ENCODE measurements at regions not wholly inside any gene's neighbourhood (a gene's known extent, or its start where the extent isn't known, plus 50 kb on each side); places are given as distances from the start of the nearest gene placed in this dataset.

GRCh38 chr12:90021795-90022440, 313.3 kb upstream of the ATP2B1 start:
- intact Hi-C loops (cut with micrococcal nuclease; ENCODE audit: unreplicated experiment) (no loop called here), in situ Hi-C loops (cut with MboI) (no loop called here)
- POLR2A ChIA-PET, result no interaction called here
- Histone ChIP-seq H3K9ac (ENCODE audit: control insufficient read depth, insufficient read depth, low read length) (no peak overlapping the region), H3K36me3 (ENCODE audit: control insufficient read depth in 2 of 2, insufficient read depth in 2 of 2, low read length in 1 of 2) (no peaks in the 10 kb centered on the region), H3K4me2 (ENCODE audit: control insufficient read depth, insufficient read depth) (no peak overlapping the region), H2AFZ (ENCODE audit: control insufficient read depth, low read depth, low read length) (no peak overlapping the region), H3K79me2 (ENCODE audit: control insufficient read depth, insufficient read depth, low read length) (no peaks in the 10 kb centered on the region), H3K4me1 (ENCODE audit: control insufficient read depth, insufficient read depth, low read length) (no peaks in the 10 kb centered on the region), H3K27ac (ENCODE audit: control insufficient read depth, insufficient read depth) (no peak overlapping the region), H3K9me3 (replicated peaks; ENCODE audit: control insufficient read depth, insufficient read depth, low read length) (no peaks in the 10 kb centered on the region), H3K27me3 (replicated peaks in 1 of 2; ENCODE audit: control insufficient read depth in 2 of 2, insufficient read depth in 2 of 2, low read length in 1 of 2) (no peaks in the 10 kb centered on the region), H3K4me3 (no peak overlapping the region), H4K20me1 (ENCODE audit: control insufficient read depth, insufficient read depth) (no peaks in the 10 kb centered on the region)
- TF ChIP-seq MTA3 (IDR thresholded peaks at IDR 0.05; ENCODE audit: borderline replicate concordance, low read length) (no peak), HDAC6 (IDR thresholded peaks at IDR 0.05; ENCODE audit: unreplicated experiment) (no peak), ZNF207 (IDR thresholded peaks at IDR 0.05; ENCODE audit: borderline replicate concordance) (no peak), NFYA (IDR thresholded peaks at IDR 0.05; ENCODE audit: borderline replicate concordance, low read depth, low read length) (no peak), HDAC2 (IDR thresholded peaks at IDR 0.05) (no peak), EP300 (IDR thresholded peaks at IDR 0.05; ENCODE audit: borderline replicate concordance in 1 of 2, control insufficient read depth in 1 of 2, low read depth in 2 of 2, low read length in 2 of 2) (no peak), EED (IDR thresholded peaks at IDR 0.05; ENCODE audit: low read depth) (no peak), NR2C1 (IDR thresholded peaks at IDR 0.05) (no peak), CBX3 (IDR thresholded peaks at IDR 0.05; ENCODE audit: borderline replicate concordance, low read depth) (no peak), CHD2 (IDR thresholded peaks at IDR 0.05; ENCODE audit: borderline replicate concordance, low read depth, low read length) (no peak), ZNF622 (IDR thresholded peaks at IDR 0.05) (no peak), STAT1 (conservative IDR thresholded peaks at IDR 0.05) (no peak)
- TF ChIP-seq, protein P1, sequence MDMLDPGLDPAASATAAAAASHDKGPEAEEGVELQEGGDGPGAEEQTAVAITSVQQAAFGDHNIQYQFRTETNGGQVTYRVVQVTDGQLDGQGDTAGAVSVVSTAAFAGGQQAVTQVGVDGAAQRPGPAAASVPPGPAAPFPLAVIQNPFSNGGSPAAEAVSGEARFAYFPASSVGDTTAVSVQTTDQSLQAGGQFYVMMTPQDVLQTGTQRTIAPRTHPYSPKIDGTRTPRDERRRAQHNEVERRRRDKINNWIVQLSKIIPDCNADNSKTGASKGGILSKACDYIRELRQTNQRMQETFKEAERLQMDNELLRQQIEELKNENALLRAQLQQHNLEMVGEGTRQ (IDR thresholded peaks at IDR 0.05; ENCODE audit: borderline replicate concordance, low read depth, low read length), result no peak
- TF ChIP-seq, protein P2, sequence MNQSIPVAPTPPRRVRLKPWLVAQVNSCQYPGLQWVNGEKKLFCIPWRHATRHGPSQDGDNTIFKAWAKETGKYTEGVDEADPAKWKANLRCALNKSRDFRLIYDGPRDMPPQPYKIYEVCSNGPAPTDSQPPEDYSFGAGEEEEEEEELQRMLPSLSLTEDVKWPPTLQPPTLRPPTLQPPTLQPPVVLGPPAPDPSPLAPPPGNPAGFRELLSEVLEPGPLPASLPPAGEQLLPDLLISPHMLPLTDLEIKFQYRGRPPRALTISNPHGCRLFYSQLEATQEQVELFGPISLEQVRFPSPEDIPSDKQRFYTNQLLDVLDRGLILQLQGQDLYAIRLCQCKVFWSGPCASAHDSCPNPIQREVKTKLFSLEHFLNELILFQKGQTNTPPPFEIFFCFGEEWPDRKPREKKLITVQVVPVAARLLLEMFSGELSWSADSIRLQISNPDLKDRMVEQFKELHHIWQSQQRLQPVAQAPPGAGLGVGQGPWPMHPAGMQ (IDR thresholded peaks at IDR 0.05; ENCODE audit: borderline replicate concordance), result no peak
- TF ChIP-seq, protein P3, sequence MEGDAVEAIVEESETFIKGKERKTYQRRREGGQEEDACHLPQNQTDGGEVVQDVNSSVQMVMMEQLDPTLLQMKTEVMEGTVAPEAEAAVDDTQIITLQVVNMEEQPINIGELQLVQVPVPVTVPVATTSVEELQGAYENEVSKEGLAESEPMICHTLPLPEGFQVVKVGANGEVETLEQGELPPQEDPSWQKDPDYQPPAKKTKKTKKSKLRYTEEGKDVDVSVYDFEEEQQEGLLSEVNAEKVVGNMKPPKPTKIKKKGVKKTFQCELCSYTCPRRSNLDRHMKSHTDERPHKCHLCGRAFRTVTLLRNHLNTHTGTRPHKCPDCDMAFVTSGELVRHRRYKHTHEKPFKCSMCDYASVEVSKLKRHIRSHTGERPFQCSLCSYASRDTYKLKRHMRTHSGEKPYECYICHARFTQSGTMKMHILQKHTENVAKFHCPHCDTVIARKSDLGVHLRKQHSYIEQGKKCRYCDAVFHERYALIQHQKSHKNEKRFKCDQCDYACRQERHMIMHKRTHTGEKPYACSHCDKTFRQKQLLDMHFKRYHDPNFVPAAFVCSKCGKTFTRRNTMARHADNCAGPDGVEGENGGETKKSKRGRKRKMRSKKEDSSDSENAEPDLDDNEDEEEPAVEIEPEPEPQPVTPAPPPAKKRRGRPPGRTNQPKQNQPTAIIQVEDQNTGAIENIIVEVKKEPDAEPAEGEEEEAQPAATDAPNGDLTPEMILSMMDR (IDR thresholded peaks at IDR 0.05 in 2 of 3, conservative IDR thresholded peaks at IDR 0.05 in 1 of 3; ENCODE audit: control insufficient read depth in 2 of 3, extremely low read depth in 1 of 3, insufficient read depth in 1 of 3, low read depth in 3 of 3, low read length in 3 of 3), result no peak
- TF ChIP-seq, protein P4, sequence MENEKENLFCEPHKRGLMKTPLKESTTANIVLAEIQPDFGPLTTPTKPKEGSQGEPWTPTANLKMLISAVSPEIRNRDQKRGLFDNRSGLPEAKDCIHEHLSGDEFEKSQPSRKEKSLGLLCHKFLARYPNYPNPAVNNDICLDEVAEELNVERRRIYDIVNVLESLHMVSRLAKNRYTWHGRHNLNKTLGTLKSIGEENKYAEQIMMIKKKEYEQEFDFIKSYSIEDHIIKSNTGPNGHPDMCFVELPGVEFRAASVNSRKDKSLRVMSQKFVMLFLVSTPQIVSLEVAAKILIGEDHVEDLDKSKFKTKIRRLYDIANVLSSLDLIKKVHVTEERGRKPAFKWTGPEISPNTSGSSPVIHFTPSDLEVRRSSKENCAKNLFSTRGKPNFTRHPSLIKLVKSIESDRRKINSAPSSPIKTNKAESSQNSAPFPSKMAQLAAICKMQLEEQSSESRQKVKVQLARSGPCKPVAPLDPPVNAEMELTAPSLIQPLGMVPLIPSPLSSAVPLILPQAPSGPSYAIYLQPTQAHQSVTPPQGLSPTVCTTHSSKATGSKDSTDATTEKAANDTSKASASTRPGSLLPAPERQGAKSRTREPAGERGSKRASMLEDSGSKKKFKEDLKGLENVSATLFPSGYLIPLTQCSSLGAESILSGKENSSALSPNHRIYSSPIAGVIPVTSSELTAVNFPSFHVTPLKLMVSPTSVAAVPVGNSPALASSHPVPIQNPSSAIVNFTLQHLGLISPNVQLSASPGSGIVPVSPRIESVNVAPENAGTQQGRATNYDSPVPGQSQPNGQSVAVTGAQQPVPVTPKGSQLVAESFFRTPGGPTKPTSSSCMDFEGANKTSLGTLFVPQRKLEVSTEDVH (IDR thresholded peaks at IDR 0.05; ENCODE audit: low read depth, partially characterized antibody), result no peak
- DNase-seq (ENCODE audit: low read depth, low spot score), result no peak
- CTCF ChIA-PET, result interaction anchor here (1.3 kb wide), 1 partner anchor 12 kb away, joined by 5 read pairs; no protein-coding TSS in a partner anchor
- no TSS peak for BruUV-seq (replicated peaks)
- ATAC-seq, result no peak
- FAIRE-seq, result no peak
- WGBS (ENCODE audit: insufficient coverage, insufficient replicate concordance, low lambda C conversion rate, missing lambda C conversion rate), result 15% methylated on average over 2 of the region's 2 CpGs
- RAD21 ChIA-PET (ENCODE audit: unreplicated experiment), result no interaction called here
- SMC1A ChIA-PET (ENCODE audit: uncharacterized antibody, unreplicated experiment), result interaction anchor here (1.1 to 1.2 kb wide), 2 partner anchors 13 to 98 kb away, joined by 3 to 4 read pairs; no protein-coding TSS in a partner anchor

All from GM12878 (cell line).